IMR-90 (cell line): ENCODE measurements at regions not wholly inside any gene's neighbourhood (a gene's known extent, or its start where the extent isn't known, plus 50 kb on each side); places are given as distances from the start of the nearest gene placed in this dataset.

ENCODE experiments used
- ATAC-seq: fragments of 200-7000 bp; cut with Tn5 transposase; 2 replicates; pipeline ENCODE4 v1.9.1; 2020; ENCODE audit warnings: low read depth, mild to moderate bottlenecking, moderate library complexity
- BruUV-seq: library from RNA; stranded (reverse); fragments of 400-500 nt; replicated peaks from 2 replicates; lab custom pipeline; 2021; lab: Mats Ljungman, UMichigan
- CTCF ChIA-PET: fragments of 300-600 bp; formaldehyde crosslinking; extraction: SDS; loops from one replicate; lab custom pipeline; 2021; ENCODE audit warnings: antibody characterized with exemption; lab: Yijun Ruan, JAX
- POLR2A ChIA-PET: fragments of 300-600 bp; sonication (Branson Sonifier 250); formaldehyde crosslinking; loops from one replicate; lab custom pipeline; 2022; ENCODE audit warnings: antibody characterized with exemption; ENCODE audit not compliant: unreplicated experiment; lab: Charles Lee
- DNase-seq: peaks from one replicate; pipeline ENCODE4 v3.0.0; 2013
- H2AFZ ChIP-seq: replicated peaks from 2 replicates; pipeline ENCODE3; 2013; ENCODE audit warnings: low read length, mild to moderate bottlenecking; ENCODE audit not compliant: poor library complexity
- H2AK5ac ChIP-seq: 2 replicates; pipeline ENCODE4 v1.6.1; 2013; ENCODE audit warnings: low read depth, low read length, inconsistent platforms
- H2AK9ac ChIP-seq: replicated peaks from 2 replicates; pipeline ENCODE3; 2013; ENCODE audit warnings: mild to moderate bottlenecking, low read depth, low read length, moderate library complexity; ENCODE audit not compliant: poor library complexity
- H2BK120ac ChIP-seq: 2 replicates; pipeline ENCODE4 v1.6.1; 2013; ENCODE audit warnings: low read depth, low read length, inconsistent platforms
- H2BK15ac ChIP-seq: 3 replicates; pipeline ENCODE4 v1.6.1; 2013; ENCODE audit warnings: low read depth, low read length, inconsistent platforms
- H2BK20ac ChIP-seq: 2 replicates; pipeline ENCODE4 v1.6.1; 2013; ENCODE audit warnings: low read depth, mild to moderate bottlenecking, inconsistent platforms, low read length, moderate library complexity
- H2BK5ac ChIP-seq: 2 replicates; pipeline ENCODE4 v1.6.1; 2013; ENCODE audit warnings: mild to moderate bottlenecking, low read depth, low read length, inconsistent platforms; ENCODE audit not compliant: poor library complexity, severe bottlenecking
- H3K14ac ChIP-seq: replicated peaks from 2 replicates; pipeline ENCODE4 v1.6.1; 2013; ENCODE audit warnings: low read depth, low read length, inconsistent platforms
- H3K18ac ChIP-seq: 2 replicates; pipeline ENCODE4 v1.6.1; 2013; ENCODE audit warnings: low read depth, low read length, control low read depth
- H3K23ac ChIP-seq: 2 replicates; pipeline ENCODE4 v1.6.1; 2013; ENCODE audit warnings: low read depth, low read length, inconsistent platforms
- H3K27ac ChIP-seq: 2 replicates; pipeline ENCODE4 v1.5.1; 2013; ENCODE audit warnings: mild to moderate bottlenecking, control low read depth, low read length; ENCODE audit not compliant: insufficient read depth
- H3K27me3 ChIP-seq: 2 replicates; pipeline ENCODE4 v1.6.1; 2013; ENCODE audit warnings: low read length; ENCODE audit not compliant: control insufficient read depth, insufficient read depth
- H3K36me3 ChIP-seq: 2 replicates; pipeline ENCODE4 v1.6.1; 2013; ENCODE audit warnings: low read length, mixed read lengths; ENCODE audit not compliant: control insufficient read depth, insufficient read depth
- H3K4ac ChIP-seq: 2 replicates; pipeline ENCODE4 v1.6.1; 2013; ENCODE audit warnings: low read depth, low read length, inconsistent platforms
- H3K4me1 ChIP-seq: 2 replicates; pipeline ENCODE4 v1.6.1; 2013; ENCODE audit warnings: low read length, mixed read lengths; ENCODE audit not compliant: control insufficient read depth, insufficient read depth
- H3K4me2 ChIP-seq: 2 replicates; pipeline ENCODE4 v1.6.1; 2013; ENCODE audit warnings: low read depth, mild to moderate bottlenecking, control low read depth, low read length, moderate library complexity
- H3K4me3 ChIP-seq: 2 replicates; pipeline ENCODE4 v1.5.1; 2013; ENCODE audit warnings: low read depth, mild to moderate bottlenecking, control low read depth, low read length, moderate library complexity; ENCODE audit not compliant: insufficient read depth
- H3K56ac ChIP-seq: 2 replicates; pipeline ENCODE4 v1.6.1; 2013; ENCODE audit warnings: low read length, inconsistent platforms; ENCODE audit not compliant: insufficient read depth; ENCODE audit errors: extremely low read depth
- H3K79me1 ChIP-seq, 2 experiments: 2 replicates each; pipeline ENCODE4 v1.6.1; 2013; ENCODE audit warnings: low read length in 2 of 2, inconsistent platforms in 1 of 2, low read depth in 1 of 2
- H3K9ac ChIP-seq: 2 replicates; pipeline ENCODE4 v1.6.1; 2013; ENCODE audit warnings: low read depth, low read length, control low read depth
- H3K9me1 ChIP-seq: 2 replicates; pipeline ENCODE4 v1.6.1; 2013; ENCODE audit warnings: low read length, inconsistent platforms; ENCODE audit not compliant: insufficient read depth
- H3K9me3 ChIP-seq: 2 replicates; pipeline ENCODE4 v1.6.1; 2013; ENCODE audit warnings: low read length; ENCODE audit not compliant: control insufficient read depth, insufficient read depth
- H4K20me1 ChIP-seq: 2 replicates; pipeline ENCODE4 v1.6.1; 2013; ENCODE audit warnings: low read length, inconsistent platforms; ENCODE audit not compliant: insufficient read depth
- H4K5ac ChIP-seq: 2 replicates; pipeline ENCODE4 v1.6.1; 2013; ENCODE audit warnings: mild to moderate bottlenecking, low read depth, low read length, control low read depth
- H4K8ac ChIP-seq, 2 experiments: 2 replicates each; pipeline ENCODE4 v1.6.1; 2013; ENCODE audit warnings: low read depth in 2 of 2, low read length in 2 of 2, control low read depth in 1 of 2, inconsistent platforms in 1 of 2
- H4K91ac ChIP-seq: 2 replicates; pipeline ENCODE4 v1.6.1; 2013; ENCODE audit warnings: low read depth, low read length, inconsistent platforms; ENCODE audit not compliant: insufficient read depth
- CHD1 ChIP-seq: IDR thresholded peaks from 2 replicates; pipeline ENCODE4 v1.6.1; 2012; ENCODE audit warnings: low read depth, low read length, improper control_type of control experiment
- MAFK ChIP-seq: IDR thresholded peaks from 2 replicates; pipeline ENCODE4 v1.6.1; 2012; ENCODE audit warnings: low read depth, low read length, improper control_type of control experiment
- MXI1 ChIP-seq: IDR thresholded peaks from 2 replicates; pipeline ENCODE4 v1.6.1; 2012; ENCODE audit warnings: low read depth, mild to moderate bottlenecking, low read length, moderate library complexity, borderline replicate concordance
- NFE2L2 ChIP-seq: fragments of 150-350 bp; IDR thresholded peaks from 2 replicates; pipeline ENCODE4 v1.6.1; 2016; ENCODE audit warnings: low read depth, mild to moderate bottlenecking, low read length
- POLR2A ChIP-seq: IDR thresholded peaks from 2 replicates; pipeline ENCODE4 v1.6.1; 2012; ENCODE audit warnings: mild to moderate bottlenecking, low read depth, low read length
- RAD21 ChIP-seq: IDR thresholded peaks from 2 replicates; pipeline ENCODE4 v1.6.1; 2012; ENCODE audit warnings: low read length, improper control_type of control experiment
- RFX5 ChIP-seq: IDR thresholded peaks from 2 replicates; pipeline ENCODE4 v1.8.0; 2012; ENCODE audit warnings: low read depth, mild to moderate bottlenecking, low read length, moderate library complexity
- SMC3 ChIP-seq: fragments of 150-350 bp; IDR thresholded peaks from 2 replicates; pipeline ENCODE4 v1.6.1; 2016; ENCODE audit warnings: low read depth, mild to moderate bottlenecking, antibody characterized with exemption, low read length, moderate library complexity
- WGBS, 2 experiments: methylation state at CpG; one replicate each; pipeline versions ENCODE4 v1.1.5 to v1.1.7; 2013; ENCODE audit warnings: missing lambda C conversion rate in 2 of 2; ENCODE audit not compliant: insufficient read length in 1 of 2; ENCODE audit errors: extremely low coverage in 2 of 2; 5-methylcytosine and 5-hydroxymethylcytosine counted together
- dilution Hi-C: fragments of 300-500 bp; cut with HindIII; formaldehyde crosslinking; loops from one replicate; pipeline ENCODE4 v1.14.3; 2018; ENCODE audit warnings: low sequenced_read_pairs; ENCODE audit not compliant: unreplicated experiment
- in situ Hi-C: fragments of 300-500 bp; cut with MboI; formaldehyde crosslinking; loops from 3 replicates; pipeline ENCODE4 v1.14.3; 2019; ENCODE audit warnings: low sequenced_read_pairs, inconsistent platforms, mixed read lengths
- intact Hi-C: fragments of 100-400 bp; cut with micrococcal nuclease; formaldehyde crosslinking; loops from 2 replicates; pipeline ENCODE4 v1.10.0; 2022
- TF ChIP-seq, protein P1 (sequence below): fragments of 150-350 bp; IDR thresholded peaks from 2 replicates; pipeline ENCODE4 v1.6.1; 2017; ENCODE audit warnings: mild to moderate bottlenecking, antibody characterized with exemption, low read length, low read depth
- TF ChIP-seq, protein P2 (sequence below): conservative IDR thresholded peaks from 2 replicates; pipeline ENCODE4 v1.5.1; 2012; ENCODE audit warnings: mild to moderate bottlenecking, low read depth, low read length, improper control_type of control experiment

DNA sequence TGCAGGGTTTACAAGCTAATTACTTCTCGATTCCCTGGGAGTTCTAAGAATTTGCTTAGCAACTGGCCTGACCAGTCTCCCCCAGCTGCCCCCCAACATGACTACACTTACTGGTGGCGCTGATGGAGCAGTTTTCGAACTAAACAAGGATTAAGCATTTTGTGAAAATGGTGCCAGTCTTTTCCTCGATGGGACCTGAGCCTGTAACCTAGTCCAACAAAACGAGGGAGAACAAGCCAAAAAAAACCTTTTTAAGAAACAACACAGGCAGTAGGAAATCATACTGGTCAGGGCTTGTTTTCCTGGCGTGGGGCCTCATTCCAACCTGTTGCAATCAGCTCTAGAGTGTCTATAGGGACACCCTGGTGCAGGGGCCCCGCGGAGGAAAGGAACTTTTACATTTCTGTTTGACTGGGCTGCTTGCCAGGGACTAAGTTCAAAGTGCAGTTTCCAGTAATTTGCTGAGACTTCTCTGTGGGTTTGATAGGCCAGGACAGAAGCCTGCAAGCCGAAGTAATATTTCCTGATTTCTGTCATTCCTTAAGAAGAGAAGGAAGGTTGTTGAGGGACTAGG, 158.7 kb downstream of the SPRY1 start:
- Histone ChIP-seq H3K4me1 (peaks cover 23% of the 10 kb centered on the region), H3K27ac (peak overlapping the region; percentile 65; the same call in 1 of the 2 replicates), H3K4ac (peak overlapping the region; percentile 33), H3K79me1 (no peaks in the 10 kb centered on the region), H2AFZ (peak overlapping the region; percentile 59), H4K91ac (no peak overlapping the region; the same call in 1 of the 2 replicates), H3K14ac (peak overlapping the region; percentile 46), H3K9me1 (peaks cover 10% of the 10 kb centered on the region), H2AK9ac (no peak overlapping the region), H3K56ac (no peak overlapping the region), H4K20me1 (no peaks in the 10 kb centered on the region), H3K23ac (no peak overlapping the region), H3K9ac (no peak overlapping the region; the same call in 1 of the 2 replicates), H3K36me3 (no peaks in the 10 kb centered on the region), H4K8ac (peak overlapping the region; percentile 44 to 67), H3K4me3 (no peak overlapping the region), H3K27me3 (no peaks in the 10 kb centered on the region), H2BK120ac (peak overlapping the region; percentile 34; the same call in 1 of the 2 replicates), H2BK15ac (peak overlapping the region; percentile 55; the same call in 1 of the 3 replicates), H3K4me2 (peak overlapping the region; percentile 8; the same call in 1 of the 2 replicates), H3K18ac (peak overlapping the region; percentile 58), H4K5ac (peak overlapping the region; percentile 45; the same call in 1 of the 2 replicates), H2AK5ac (peak overlapping the region; percentile 66; the same call in 1 of the 2 replicates), H2BK5ac (no peak overlapping the region), H3K9me3 (no peaks in the 10 kb centered on the region), H2BK20ac (peak overlapping the region; percentile 8; the same call in 1 of the 2 replicates)
- CTCF ChIA-PET = interaction anchor here (0.8 to 1.3 kb wide), 3 partner anchors 9 to 34 kb away, joined by 3 read pairs; no protein-coding TSS in a partner anchor
- ATAC-seq = peak; percentile 64
- no CpG with 5 or more reads among the region's 9 CpGs for WGBS, 2 experiments
- intact Hi-C loops (no loop called here), in situ Hi-C loops (no loop called here), dilution Hi-C loops (no loop called here)
- DNase-seq = peak; percentile 74
- no TSS peak for BruUV-seq
- POLR2A ChIA-PET = interaction anchor here (0.6 kb wide), 2 partner anchors 145 to 155 kb away, joined by 3 to 4 read pairs; no protein-coding TSS in a partner anchor
- no peak for TF ChIP-seq CHD1
- no peak for TF ChIP-seq RFX5
- TF ChIP-seq POLR2A = no peak
- no peak for TF ChIP-seq RAD21
- TF ChIP-seq, protein P1, sequence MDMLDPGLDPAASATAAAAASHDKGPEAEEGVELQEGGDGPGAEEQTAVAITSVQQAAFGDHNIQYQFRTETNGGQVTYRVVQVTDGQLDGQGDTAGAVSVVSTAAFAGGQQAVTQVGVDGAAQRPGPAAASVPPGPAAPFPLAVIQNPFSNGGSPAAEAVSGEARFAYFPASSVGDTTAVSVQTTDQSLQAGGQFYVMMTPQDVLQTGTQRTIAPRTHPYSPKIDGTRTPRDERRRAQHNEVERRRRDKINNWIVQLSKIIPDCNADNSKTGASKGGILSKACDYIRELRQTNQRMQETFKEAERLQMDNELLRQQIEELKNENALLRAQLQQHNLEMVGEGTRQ = no peak
- TF ChIP-seq, protein P2, sequence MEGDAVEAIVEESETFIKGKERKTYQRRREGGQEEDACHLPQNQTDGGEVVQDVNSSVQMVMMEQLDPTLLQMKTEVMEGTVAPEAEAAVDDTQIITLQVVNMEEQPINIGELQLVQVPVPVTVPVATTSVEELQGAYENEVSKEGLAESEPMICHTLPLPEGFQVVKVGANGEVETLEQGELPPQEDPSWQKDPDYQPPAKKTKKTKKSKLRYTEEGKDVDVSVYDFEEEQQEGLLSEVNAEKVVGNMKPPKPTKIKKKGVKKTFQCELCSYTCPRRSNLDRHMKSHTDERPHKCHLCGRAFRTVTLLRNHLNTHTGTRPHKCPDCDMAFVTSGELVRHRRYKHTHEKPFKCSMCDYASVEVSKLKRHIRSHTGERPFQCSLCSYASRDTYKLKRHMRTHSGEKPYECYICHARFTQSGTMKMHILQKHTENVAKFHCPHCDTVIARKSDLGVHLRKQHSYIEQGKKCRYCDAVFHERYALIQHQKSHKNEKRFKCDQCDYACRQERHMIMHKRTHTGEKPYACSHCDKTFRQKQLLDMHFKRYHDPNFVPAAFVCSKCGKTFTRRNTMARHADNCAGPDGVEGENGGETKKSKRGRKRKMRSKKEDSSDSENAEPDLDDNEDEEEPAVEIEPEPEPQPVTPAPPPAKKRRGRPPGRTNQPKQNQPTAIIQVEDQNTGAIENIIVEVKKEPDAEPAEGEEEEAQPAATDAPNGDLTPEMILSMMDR = no peak
- TF ChIP-seq SMC3 = no peak
- no peak for TF ChIP-seq NFE2L2
- TF ChIP-seq MXI1 = no peak
- TF ChIP-seq MAFK = no peak
